GM10266 (cell line): ENCODE measurements at regions not wholly inside any gene's neighbourhood (a gene's known extent, or its start where the extent isn't known, plus 50 kb on each side); places are given as distances from the start of the nearest gene placed in this dataset.
A peak's percentile ranks its signal among the peaks of the same experiment; 100 is the strongest.

Source experiments
- DNase-seq: peaks from one replicate; pipeline ENCODE4 v3.0.0; 2012; ENCODE audit errors: extremely low spot score
- CTCF ChIP-seq: IDR thresholded peaks from 2 replicates; pipeline ENCODE4 v1.5.1; 2012; ENCODE audit warnings: mild to moderate bottlenecking, low read depth; ENCODE audit not compliant: control insufficient read depth, insufficient read depth; ENCODE audit errors: missing control alignments

GRCh38 chr9:26744191-26744965 lies 148.2 kb downstream of the CAAP1 start:
- DNase-seq, result no peak
- TF ChIP-seq CTCF, result peak; percentile 73

GRCh38 chr9:26742828-26743476 lies 149.7 kb downstream of the CAAP1 start:
- TF ChIP-seq CTCF, result no peak
- no peak for DNase-seq

DNA sequence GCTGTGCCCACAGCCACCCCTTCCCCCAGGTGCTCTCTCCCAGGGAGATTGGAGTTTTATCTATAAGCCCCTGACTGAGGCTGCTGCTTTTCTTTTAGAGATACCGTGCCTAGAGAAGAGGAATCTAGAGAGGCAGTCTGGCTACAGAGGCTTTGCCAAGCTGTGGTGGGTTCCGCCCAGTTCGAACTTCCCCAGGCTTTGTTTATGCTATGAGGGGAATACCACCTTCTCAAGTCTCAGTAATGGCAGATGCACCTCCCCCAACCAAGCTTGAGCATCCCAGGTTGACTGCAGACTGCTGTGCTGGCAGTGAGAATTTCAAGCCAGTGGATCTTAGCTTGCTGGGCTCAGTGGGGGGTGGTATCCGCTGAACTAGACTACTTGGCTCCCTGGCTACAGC lies 157.4 kb downstream of the CAAP1 start:
- no peak for TF ChIP-seq CTCF
- DNase-seq, result no peak

DNA sequence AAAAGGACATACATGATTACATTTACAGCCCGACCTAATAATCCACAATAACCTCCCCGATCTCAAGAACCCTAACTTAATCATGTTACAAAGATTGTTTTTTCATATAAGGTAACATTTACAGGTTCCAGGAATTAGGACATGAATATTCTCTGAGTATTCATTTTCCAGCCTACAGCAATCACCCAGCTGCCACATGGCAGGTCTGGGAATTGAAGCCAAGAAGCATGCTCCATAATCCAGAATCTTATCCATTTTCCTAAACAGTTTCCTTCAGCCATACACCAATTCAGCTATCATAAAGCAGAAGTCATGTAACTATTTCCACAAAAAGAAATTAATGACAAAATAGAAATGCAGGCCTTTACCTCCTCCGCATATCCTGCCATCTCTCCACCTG lies 163.4 kb downstream of the CAAP1 start:
- TF ChIP-seq CTCF, result no peak

DNA sequence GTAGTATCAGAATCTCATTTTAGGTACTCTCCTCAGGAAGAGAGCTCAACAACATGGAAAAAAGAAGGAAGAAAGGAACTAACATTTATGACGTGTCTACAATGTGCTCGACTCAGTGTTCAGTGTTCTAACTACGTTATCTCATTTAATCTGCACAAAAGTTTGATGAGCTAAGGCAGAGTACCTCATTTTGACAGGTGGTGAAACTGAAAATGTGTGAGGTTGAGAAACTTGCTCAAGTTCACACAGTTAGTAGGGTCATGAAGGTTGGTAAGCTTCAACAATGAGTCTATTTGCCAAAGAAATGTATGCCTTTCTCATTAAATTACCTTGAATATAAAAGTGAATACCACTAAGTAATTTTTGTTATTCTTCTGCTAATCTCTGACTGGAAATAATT lies 165.1 kb downstream of the CAAP1 start:
- DNase-seq, result no peak
- TF ChIP-seq CTCF, result no peak

More for the DNA sequence above, 163.4 kb downstream of the CAAP1 start:
- no peak for DNase-seq

DNA sequence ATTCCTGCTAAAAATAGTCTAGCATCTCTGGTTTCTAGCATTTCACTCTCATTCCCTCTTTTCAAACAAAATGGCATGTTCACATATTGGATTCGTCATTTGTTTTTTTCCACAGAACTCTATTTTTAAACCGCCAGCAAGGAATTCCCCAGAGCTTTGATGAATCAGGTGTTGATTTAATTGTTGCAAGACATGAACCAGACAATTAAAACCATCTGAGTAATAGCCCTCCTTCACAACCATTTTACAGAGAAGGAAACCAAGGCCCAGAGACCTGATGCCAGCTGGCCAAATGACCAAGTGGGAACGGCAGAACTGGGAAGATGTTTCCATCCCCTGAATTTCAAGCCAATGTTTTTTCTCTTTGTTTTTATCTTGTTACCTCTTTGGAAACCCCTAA lies 167.0 kb downstream of the CAAP1 start:
- no peak for DNase-seq
- TF ChIP-seq CTCF, result no peak

DNA sequence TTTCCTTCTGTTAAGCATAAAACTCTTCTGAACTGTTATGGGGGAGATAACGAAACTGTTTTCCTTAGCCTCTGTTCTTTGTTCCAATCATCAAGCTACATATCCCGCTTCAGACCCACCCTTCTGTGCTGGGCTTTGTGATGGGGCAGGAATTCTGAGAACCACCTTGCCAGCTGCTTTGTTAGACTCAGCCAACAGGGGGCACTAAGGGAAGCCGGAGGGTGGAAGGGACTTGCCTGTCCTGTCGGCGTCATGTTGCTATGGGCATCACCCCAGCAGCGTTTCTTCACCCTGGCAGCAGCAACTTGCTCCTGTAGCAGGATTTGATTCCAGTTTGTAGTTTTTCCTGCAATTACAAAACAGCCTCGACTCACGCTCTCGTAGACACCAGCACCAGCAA lies 169.1 kb downstream of the CAAP1 start:
- DNase-seq, result peak; percentile 32
- TF ChIP-seq CTCF, result peak; percentile 56
